Loucy (cell line): ENCODE measurements at regions not wholly inside any gene's neighbourhood (a gene's known extent, or its start where the extent isn't known, plus 50 kb on each side); places are given as distances from the start of the nearest gene placed in this dataset.

Experiments
- H2AFZ ChIP-seq: fragments of 200-600 bp; sonication (generic); 2 replicates; pipeline ENCODE4 v1.6.0; 2016; ENCODE audit warnings: antibody characterized with exemption, mild to moderate bottlenecking, low read length, moderate library complexity
- H3F3A ChIP-seq: fragments of 200-600 bp; 2 replicates; pipeline ENCODE4 v1.6.0; 2016; ENCODE audit warnings: antibody characterized with exemption, low read depth, mild to moderate bottlenecking
- H3K27me3 ChIP-seq: fragments of 200-600 bp; sonication (generic); 2 replicates; pipeline ENCODE4 v1.6.1; 2014; ENCODE audit warnings: low read length, mild to moderate bottlenecking; ENCODE audit not compliant: insufficient read depth, poor library complexity, severe bottlenecking
- H3K36me3 ChIP-seq: fragments of 200-600 bp; sonication (generic); 2 replicates; pipeline ENCODE4 v1.6.1; 2016; ENCODE audit warnings: low read length; ENCODE audit not compliant: insufficient read depth
- H3K4me1 ChIP-seq: fragments of 200-600 bp; sonication (generic); 2 replicates; pipeline ENCODE4 v1.5.1; 2014; ENCODE audit warnings: low read length, mild to moderate bottlenecking; ENCODE audit not compliant: insufficient read depth, poor library complexity, severe bottlenecking
- H3K4me2 ChIP-seq: fragments of 200-600 bp; sonication (generic); 2 replicates; pipeline ENCODE4 v1.6.0; 2014; ENCODE audit warnings: antibody characterized with exemption, low read length, low read depth, mild to moderate bottlenecking; ENCODE audit not compliant: poor library complexity, severe bottlenecking
- H3K4me3 ChIP-seq: fragments of 200-600 bp; sonication (generic); 2 replicates; pipeline ENCODE4 v1.5.1; 2014; ENCODE audit warnings: low read length, mild to moderate bottlenecking, mixed read lengths; ENCODE audit not compliant: poor library complexity, severe bottlenecking
- H3K79me2 ChIP-seq: fragments of 200-600 bp; sonication (generic); 2 replicates; pipeline ENCODE4 v1.6.1; 2014; ENCODE audit warnings: low read length; ENCODE audit not compliant: insufficient read depth
- H3K9ac ChIP-seq: fragments of 200-600 bp; sonication (generic); 2 replicates; pipeline ENCODE4 v1.6.0; 2014; ENCODE audit warnings: mild to moderate bottlenecking, low read depth, low read length, moderate library complexity; ENCODE audit not compliant: poor library complexity, severe bottlenecking
- H3K9me2 ChIP-seq: fragments of 200-600 bp; sonication (generic); replicated peaks from 2 replicates; pipeline ENCODE4 v1.6.1; 2016; ENCODE audit warnings: low read depth, low read length, mixed read lengths
- H3K9me3 ChIP-seq: fragments of 200-600 bp; sonication (generic); 2 replicates; pipeline ENCODE4 v1.6.1; 2014; ENCODE audit warnings: mild to moderate bottlenecking, antibody characterized with exemption, low read length, low read depth; ENCODE audit not compliant: insufficient read depth
- H4K20me1 ChIP-seq: fragments of 200-600 bp; sonication (generic); 2 replicates; pipeline ENCODE4 v1.6.0; 2014; ENCODE audit warnings: antibody characterized with exemption, low read length, mild to moderate bottlenecking; ENCODE audit not compliant: insufficient read depth, poor library complexity, severe bottlenecking
- CTCF ChIP-seq: fragments of 200-600 bp; sonication (generic); conservative IDR thresholded peaks from 2 replicates; pipeline ENCODE4 v1.5.1; 2014; ENCODE audit warnings: mild to moderate bottlenecking, antibody characterized with exemption, low read length
- EZH2phosphoT487 ChIP-seq: fragments of 200-600 bp; IDR thresholded peaks from 2 replicates; pipeline ENCODE4 v1.6.1; 2018; ENCODE audit warnings: antibody characterized with exemption, mild to moderate bottlenecking, moderate library complexity, borderline replicate concordance

GRCh38 chr13:42706286-42706685 is 75.1 kb upstream of the FAM216B start:
- H3K27me3 ChIP-seq: no peaks in the 10 kb centered on the region
- H3K9ac ChIP-seq: no peak overlapping the region
- H3K79me2 ChIP-seq: no peaks in the 10 kb centered on the region
- H3K36me3 ChIP-seq: no peaks in the 10 kb centered on the region
- no peaks in the 10 kb centered on the region for H3K9me3 ChIP-seq
- TF ChIP-seq EZH2phosphoT487: no peak
- TF ChIP-seq CTCF: no peak
- H4K20me1 ChIP-seq: no peaks in the 10 kb centered on the region
- H2AFZ ChIP-seq: no peak overlapping the region
- no peaks in the 10 kb centered on the region for H3K9me2 ChIP-seq
- no peak overlapping the region for H3K4me3 ChIP-seq
- H3K4me2 ChIP-seq: no peak overlapping the region
- no peaks in the 10 kb centered on the region for H3K4me1 ChIP-seq
- H3F3A ChIP-seq: no peaks in the 10 kb centered on the region; the same call in 1 of the 2 replicates

- no peaks in the 10 kb centered on the region for H3K9me3 ChIP-seq
- no peaks in the 10 kb centered on the region for H3K4me1 ChIP-seq
- no peaks in the 10 kb centered on the region for H3K27me3 ChIP-seq
- H3K79me2 ChIP-seq: no peaks in the 10 kb centered on the region
- H3K4me3 ChIP-seq: no peak overlapping the region
- TF ChIP-seq CTCF: no peak
- TF ChIP-seq EZH2phosphoT487: no peak
- no peak overlapping the region for H3K9ac ChIP-seq
- H2AFZ ChIP-seq: no peak overlapping the region
- H3K36me3 ChIP-seq: no peaks in the 10 kb centered on the region
- H4K20me1 ChIP-seq: no peaks in the 10 kb centered on the region
- no peaks in the 10 kb centered on the region for H3F3A ChIP-seq
- no peaks in the 10 kb centered on the region for H3K9me2 ChIP-seq
- H3K4me2 ChIP-seq: no peak overlapping the region
Observed at GRCh38 chr13:42707048-42707447, 74.3 kb upstream of the FAM216B start.

- H3K9me2 ChIP-seq: no peaks in the 10 kb centered on the region
- no peak overlapping the region for H3K4me2 ChIP-seq
- no peaks in the 10 kb centered on the region for H3K9me3 ChIP-seq
- no peaks in the 10 kb centered on the region for H3K4me1 ChIP-seq
- H3K36me3 ChIP-seq: no peaks in the 10 kb centered on the region
- TF ChIP-seq EZH2phosphoT487 (no peak), CTCF (no peak)
- H2AFZ ChIP-seq: no peak overlapping the region
- H3F3A ChIP-seq: no peaks in the 10 kb centered on the region
- no peaks in the 10 kb centered on the region for H4K20me1 ChIP-seq
- no peak overlapping the region for H3K4me3 ChIP-seq
- H3K27me3 ChIP-seq: no peaks in the 10 kb centered on the region
- H3K79me2 ChIP-seq: no peaks in the 10 kb centered on the region
- H3K9ac ChIP-seq: no peak overlapping the region
Observed at GRCh38 chr13:42707586-42707985, 73.8 kb upstream of the FAM216B start.
